ENCODE measurements at regions not wholly inside any gene's neighbourhood (a gene's known extent, or its start where the extent isn't known, plus 50 kb on each side); places are given as distances from the start of the nearest gene placed in this dataset.

DNA sequence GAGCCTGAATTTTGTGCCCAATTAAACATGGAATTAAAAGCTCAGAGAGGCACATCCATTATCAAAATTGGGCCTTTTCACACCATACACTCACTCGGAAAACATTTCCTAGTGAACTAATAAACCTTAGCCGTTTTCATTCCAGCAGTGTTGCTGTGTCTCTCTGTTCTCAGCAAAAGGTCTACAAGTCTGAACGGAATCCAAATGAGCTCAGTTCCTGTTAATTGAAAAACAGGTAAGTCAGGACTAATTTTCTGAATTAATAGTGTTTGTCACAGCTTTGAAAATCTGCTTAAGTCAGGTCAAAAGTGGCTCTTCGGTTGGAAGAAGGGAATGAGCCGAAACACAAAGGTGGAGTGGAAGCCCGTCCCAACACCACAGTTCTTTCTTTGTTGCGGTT lies 163.3 kb upstream of the RALGAPA2 start:
- no peak for DNase-seq

DNA sequence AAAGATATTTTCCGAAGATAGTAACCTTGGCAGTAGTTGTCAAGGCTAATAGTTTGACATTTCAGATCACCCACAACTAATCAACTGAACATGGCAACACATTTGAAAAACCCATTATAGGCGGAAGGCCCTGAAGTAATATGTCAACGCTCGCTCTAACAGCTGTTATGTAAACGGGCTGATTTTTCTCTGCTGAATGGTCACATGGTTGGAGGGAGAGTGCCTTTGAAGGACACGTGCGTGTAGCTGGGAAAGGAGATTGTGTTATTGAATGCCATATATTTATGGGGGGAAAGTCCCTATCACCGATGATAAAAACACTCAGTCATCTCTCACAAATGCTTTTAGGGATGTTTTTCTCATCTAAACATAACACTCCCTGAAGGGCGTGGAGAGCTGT lies 160.0 kb upstream of the RALGAPA2 start:
- no peak for DNase-seq

DNA sequence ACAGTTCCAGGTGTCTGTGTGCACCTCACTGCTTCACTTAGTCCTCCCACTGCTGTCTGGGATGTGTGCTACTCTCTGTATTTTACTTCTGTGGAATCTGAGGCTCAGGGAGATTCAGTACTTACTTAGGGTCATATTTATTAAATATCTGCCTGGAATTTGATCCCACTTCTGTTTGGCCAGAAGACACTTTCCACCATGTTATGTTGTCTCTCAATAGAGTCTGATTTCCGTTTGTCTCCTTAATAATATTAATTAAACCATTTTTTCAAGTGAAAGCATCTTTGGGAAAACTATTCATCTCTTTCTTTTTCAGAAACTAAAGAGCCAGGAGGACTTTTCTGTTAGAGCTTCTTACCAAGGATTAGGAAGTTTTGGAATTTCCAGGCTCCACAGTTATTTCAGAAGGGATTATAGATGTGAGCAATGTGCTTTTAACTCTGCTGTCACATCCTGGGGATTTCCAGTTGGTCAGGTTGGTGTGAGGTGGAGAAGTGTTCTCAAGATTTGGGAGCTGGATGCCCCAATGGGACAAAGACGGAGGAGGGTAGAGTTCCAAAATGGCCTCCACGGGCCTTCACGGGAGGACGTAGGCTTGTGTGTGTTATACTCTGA lies 156.8 kb upstream of the RALGAPA2 start:
- no peak for DNase-seq

DNA sequence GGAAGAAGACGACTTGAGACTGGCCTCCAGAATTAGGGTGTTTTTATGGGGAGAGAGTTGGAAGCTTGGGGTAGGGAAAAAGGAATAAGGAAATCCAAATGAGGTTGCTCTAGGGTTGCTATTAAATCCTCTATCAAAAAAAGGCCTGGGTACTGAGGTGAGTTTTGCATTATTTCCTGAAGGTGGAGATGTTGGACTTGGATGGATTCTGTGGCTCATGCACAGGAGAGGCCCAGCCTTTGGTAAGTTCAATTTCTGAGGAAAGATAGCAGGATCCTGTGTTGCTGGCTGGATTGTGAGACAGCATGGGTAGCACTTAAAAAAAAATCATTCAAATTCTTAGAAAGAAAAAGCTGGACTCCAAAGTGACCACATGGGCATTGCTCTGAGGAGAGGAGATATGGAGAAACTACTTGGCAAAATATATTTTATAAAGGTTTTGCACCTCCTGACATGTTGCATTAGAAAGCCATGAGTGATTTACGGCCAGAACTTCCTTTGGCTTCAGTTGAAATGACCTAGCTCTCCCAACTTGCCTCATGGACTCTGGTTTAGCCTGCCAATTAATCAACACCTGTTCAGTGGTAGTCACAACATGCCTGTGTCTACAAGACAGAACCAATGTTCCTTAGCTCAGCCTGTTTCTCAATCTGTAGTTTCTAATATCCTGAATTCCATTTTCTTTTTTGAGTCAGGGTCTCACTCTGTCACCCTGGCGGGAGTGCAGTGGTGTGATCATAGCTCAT lies 152.1 kb upstream of the RALGAPA2 start:
- no peak for DNase-seq

DNA sequence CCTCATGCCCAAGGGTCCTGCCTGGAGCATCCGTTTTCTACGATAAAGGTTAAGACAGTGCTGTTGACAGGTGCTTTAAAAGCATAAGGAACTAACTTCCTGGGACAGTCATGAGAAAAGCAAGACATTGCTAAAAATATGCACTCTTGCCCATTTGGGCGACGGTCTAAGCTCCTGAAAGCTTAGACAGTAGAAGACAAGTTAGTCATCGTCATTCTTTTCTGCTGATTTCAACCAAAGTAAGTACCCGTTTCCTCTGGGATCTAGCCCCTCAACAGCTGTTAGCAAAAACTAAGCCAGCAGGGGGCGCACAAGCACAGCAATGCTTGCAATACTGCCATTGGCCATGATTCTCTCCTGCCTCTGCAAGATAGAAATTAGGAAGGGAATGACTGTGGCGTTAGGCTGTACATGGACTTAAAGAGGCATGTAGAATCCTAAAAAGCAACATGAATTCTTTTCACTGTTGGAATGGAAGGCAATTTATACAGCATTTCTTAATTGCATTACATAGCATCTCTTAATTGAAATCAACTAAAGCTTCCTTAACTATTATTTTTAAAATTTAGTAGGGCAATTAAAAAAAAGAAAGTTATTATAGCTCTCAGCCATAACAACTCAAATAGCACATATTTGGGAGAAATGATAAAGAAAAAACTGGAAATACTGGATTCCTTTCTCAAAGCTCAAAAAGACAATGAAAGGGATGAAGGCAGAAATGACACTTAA lies 147.8 kb upstream of the RALGAPA2 start:
- DNase-seq, result peak; percentile 34 to 48

DNA sequence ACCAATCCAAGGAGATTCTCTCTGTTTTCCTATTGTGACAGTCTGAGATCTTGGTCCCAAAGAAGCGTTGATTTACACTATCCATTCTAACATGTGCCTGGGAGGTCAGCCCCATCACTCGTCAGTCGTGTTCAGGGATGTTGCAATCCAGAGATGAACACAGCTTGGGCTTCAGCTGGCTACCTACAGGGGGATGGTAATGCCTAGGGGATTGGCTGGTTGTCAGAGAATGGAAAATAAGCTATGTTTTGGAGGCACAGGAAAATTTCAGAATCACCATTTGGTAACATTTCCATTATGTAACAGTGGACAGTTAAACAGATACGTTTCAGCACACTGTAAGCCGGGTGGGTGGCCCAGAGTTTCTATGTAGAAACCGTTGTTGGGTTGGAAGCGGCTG lies 147.1 kb upstream of the RALGAPA2 start:
- no peak for DNase-seq

DNA sequence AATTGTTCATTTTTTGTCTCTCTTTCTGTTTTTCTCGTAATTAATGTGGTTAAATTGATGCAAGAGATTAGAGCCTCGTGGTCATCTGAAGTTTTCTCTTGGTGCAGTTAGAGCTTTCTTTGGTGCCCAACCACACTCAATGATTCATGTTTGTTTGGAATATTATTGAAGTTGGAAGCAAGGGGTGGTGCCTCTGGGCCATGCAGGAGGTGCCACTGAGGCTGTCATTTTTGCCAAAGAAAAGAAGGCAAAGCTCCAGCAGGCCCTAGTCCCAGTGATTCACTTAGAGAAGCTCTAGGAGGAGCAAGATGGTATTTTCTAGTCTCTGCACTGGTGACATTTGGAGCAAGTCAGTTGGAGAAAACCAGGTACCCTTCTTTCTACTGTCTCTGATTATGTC lies 144.5 kb upstream of the RALGAPA2 start:
- DNase-seq, result no peak

DNA sequence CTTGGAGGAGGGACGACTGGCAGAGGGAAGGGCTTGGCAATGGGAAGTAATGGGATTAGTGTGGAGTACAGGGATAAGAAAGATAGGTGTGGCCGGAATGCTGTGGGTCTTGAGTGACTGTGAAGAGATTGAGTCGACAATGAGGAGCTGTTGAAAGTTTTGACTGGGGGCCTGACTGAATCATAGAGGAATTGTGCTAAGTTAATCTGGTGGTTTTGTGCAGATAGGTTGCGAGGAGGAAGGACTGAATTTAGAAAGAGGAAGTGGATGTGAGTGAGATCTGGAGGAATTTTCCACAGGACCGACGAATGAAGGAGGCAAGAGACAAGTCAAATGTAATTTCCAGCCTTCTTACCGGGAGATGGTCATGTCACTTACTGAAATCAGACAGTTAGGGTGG lies 143.9 kb upstream of the RALGAPA2 start:
- no peak for DNase-seq

DNA sequence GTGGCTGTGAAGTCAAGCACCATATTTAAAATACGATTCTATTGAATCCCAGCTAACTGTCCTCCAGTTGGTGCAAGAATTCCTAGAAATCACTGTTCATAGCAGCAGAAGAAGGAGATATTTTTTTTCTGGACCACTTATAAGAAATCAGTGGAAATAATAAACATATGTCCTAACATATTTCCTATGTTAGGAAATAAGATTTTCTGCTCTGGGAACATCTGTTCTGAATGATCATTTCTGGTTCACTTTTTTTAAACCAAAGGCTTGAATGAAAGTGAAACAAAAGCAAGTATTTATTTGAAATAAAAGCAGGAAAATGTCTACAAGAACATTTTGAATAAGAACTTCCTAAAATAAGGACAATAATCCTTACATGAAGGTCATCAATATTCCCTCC lies 138.9 kb upstream of the RALGAPA2 start:
- no peak for DNase-seq

DNA sequence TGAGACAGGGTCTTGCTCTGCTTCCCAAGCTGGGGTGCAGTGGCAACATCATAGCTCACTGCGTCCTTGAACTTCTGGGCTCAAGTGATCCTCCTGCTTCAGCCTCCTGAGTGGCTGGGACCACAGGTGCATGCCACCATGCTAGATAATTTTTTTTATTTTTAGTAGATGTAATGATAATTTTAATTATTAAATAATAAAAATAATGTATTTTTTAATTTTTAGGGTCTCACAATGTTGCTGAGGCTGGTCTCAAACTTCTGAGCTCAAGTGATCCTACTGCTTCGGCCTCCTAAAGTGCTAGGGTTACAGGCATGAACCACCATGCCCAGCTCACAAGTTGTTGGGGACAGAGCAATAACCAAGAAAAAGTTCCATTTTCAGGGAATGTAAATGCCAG lies 138.0 kb upstream of the RALGAPA2 start:
- DNase-seq, result no peak

DNA sequence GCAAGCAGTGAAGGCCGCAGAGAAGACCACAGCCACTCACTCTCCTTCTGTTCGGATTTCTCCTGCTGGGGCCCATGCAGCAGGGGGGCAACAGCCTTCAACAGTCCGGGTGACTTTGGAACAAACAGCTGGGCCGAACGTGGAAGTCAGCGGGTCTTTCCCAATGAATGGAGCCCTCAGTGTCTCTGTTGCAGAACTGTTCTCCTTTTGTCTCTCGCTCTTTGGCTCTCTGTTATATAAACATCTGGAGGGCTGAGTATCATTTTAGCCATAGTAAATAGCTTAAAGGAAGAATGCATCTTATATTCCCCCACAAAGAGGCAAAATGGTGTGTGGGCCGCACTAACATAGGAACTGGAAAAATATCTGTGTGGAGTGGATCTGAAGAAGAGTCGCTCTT lies 136.7 kb upstream of the RALGAPA2 start:
- DNase-seq, result no peak

DNA sequence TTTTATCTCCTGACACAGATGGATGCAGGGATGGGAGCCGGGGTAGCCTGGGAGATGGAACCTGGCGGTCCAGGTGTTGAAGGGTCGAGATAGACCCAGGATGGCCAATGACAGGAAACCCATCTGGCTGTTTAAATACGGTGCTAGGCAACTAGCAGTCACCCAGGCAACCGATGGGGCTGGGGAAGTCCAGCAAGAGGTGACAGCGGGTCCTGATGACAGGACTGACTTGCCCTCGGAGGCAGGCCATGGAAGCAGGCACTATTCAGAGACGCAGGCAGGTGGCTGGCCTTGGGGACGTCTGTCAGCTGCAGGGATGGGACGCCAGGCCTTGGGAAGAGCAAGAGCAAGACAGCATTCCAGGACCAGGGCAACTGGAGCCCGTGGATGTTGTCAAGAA lies 135.4 kb upstream of the RALGAPA2 start:
- DNase-seq, result no peak

DNA sequence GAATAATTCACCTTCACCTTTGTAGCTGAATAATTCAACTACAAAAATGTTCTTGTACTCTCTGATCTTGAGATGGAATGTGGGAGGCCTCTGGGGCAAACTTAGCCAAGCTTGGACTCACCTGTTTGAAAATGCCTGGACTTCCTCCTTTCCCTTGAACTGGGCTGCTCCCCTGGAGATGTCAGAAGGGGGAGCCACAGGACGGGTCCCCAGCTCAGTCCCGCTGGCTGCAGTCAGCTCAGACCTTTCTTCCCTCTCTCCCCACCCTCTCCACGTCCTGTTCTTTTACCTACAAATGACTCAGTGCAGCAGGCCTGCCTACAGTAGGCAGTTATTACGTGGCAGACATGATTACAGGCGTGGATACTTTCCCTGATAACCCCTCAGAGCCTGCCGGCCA lies 131.5 kb upstream of the RALGAPA2 start:
- DNase-seq, result no peak

DNA sequence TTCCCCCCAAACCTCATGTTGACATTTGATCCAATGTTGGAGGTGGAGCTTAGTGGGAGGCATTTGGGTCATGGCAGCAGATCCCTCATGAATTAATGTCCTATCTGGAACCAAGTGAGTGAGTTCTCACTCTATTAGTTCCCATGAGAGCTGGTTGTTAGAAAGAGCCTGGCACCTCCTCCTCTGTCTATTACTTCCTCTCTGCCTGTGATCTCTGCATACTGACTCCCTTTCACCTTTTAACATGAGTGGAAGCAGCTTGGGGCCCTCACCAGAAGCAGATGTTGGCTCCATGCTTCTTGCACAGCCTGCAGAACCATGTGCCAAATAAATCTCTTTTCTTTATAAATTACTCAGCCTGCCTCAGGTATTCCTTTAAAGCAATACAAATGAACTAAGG lies 127.3 kb upstream of the RALGAPA2 start:
- DNase-seq, result no peak

DNA sequence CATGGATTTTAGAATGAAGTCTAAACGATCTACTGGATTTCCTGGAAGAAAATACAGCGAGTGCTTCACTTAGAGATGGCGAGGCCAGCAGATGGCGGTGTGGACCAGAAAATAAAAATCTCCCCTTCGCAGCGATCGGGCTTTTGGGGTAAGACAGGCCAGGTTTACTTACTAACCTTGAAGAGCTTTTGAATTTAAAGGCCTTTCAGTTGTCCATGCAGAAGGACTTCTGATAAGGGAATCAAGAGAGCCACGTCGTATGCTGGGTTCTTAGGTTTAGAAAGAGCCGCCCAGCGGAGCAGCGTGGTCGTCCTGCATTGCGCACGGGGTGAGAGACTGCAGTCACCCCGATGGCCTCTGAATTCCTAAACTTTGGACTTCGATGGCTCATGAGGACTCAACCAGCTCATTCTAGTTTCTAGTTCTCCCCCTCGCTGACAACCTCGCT lies 125.2 kb upstream of the RALGAPA2 start:
- peak in 1 of 2 experiments; percentile 3 for DNase-seq

DNA sequence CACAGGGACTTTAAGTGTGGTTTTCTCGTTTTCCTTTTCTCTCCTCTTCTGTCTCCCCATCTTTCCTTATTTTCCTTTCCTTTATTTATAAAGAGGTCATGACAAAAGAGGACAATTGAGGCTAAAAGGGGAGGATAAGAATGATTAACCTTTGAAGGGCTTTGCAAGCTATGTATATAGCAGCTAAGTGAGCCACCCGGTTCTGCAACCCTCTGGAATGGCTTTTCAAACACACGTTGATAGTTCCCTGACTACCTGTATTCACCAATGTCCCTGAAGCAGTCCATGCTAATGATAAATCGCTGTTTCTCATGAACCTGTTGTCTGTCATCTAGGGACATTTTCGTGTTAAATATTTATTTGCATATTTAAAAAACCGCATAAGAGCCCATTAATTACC lies 124.4 kb upstream of the RALGAPA2 start:
- DNase-seq, result no peak

DNA sequence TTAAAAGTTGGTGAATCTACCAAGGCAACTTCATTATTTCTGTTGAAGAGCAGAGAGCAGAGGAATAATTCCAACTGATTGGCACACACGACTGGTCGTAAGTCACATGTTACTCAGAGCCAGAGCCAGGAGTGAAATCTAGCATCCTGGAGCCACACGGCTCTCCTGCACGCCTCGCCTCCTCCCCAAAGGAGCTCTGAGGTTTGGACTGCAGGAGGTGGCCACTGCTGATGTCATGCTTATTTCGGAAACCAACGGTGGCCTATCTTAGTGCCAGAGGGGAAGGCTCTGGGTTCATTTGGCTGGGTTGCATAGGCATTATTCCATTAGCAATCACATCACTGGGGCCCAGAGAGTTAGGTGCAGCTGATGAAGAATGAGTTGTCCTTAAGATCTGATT lies 123.5 kb upstream of the RALGAPA2 start:
- DNase-seq, result no peak

DNA sequence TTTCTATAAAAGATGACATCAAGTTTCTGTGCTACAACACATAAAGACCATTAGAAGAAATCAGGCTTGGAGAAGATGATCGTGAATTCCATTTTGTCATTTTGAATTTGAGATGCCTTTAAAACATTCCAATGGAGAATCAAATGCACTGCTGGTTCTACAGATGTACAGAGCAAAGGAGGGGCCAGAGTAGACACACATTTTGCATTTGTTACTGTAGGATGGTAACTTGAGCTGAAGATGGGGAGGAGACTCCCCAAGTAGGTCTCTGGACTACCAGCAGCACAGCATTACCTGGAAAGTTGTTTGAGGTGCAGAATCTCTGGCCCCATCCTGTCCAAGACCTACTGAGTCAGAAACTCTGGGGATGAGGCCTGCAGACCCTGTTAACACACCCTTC lies 121.6 kb upstream of the RALGAPA2 start:
- no peak for DNase-seq

DNA sequence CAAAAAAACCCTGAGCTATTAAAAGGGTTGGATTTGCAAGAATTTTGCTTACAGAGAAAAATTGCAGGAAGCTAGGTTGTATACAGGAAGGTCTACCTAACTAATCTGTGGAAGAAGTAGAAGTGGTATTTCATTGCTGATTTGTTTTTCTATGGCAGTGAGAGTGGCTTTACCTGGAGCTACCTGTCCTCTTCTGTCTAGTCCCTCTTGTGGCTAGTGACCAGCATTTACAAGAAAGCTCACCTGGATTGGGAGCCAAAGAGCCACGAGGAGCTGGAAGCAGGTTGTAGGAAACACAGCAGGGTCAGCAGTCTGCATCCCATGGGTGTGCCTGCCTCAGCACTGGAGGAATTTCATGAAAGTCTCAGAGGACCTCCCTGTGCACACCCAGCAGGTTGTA lies 120.3 kb upstream of the RALGAPA2 start:
- no peak for DNase-seq

DNA sequence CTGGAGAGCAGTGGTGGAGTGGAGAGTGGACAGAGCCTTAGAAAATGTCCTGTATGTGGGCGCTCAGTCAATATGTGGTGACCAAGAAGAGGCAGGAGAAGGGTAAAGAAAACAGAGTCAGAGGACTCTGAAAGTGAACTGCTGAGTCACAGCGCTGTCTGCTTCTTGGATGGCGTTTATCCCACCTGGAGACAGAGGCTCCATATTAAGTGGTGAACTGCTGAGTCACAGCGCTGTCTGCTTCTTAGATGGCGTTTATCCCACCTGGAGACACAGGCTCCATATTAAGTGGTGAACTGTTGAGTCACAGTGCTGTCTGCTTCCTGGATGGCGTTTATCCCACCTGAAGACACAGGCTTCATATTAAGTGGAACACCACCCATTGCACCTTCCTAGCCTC lies 119.3 kb upstream of the RALGAPA2 start:
- DNase-seq, result no peak

DNA sequence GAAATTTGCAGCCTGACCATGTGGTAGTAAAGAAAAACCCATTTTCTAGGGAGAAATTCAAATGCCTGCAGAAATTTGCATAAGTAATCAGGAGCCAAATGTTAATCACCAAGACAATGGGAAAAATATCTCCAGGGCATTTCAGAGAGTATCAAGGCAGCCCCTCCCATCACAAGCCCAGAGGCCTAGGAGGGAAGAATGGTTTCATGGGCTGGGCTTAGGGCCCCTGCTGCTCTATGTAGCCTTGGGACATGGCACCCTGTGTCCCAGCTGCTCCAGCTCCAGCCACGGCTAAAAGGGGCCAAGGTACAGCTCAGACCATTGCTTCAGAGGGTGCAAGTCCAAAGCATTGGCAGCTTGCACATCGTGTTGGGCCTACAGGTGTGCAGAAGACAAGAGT lies 117.2 kb upstream of the RALGAPA2 start:
- DNase-seq, result no peak

DNA sequence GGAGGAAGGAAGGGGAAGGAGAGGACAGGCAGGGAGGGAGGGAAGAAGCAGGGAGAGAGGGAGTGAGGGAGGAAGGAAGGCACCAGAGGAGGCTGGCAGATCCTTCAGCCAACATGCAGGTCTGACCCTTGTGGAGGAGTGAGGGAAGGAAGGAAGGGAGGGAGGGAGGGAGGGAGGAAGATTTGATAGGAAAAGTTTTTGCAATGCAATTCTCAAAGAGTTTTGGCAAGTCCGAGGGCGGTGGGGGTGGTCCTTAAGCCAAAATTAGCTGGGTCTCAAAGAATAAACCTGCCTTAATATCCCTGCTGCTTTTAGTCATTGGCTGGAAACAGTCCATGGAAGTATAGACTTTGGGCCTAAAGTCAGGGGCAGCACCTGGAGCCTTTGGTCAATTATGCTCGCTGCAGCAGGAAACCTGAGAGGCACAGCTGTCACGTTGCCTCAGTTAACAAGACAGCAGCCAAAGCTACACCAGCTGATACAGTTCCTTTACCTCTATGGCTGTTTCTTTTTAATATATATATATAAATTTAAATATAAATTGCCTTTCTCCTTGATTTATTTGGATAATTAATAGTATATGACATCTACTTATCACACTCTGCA lies 115.7 kb upstream of the RALGAPA2 start:
- DNase-seq, result no peak

DNA sequence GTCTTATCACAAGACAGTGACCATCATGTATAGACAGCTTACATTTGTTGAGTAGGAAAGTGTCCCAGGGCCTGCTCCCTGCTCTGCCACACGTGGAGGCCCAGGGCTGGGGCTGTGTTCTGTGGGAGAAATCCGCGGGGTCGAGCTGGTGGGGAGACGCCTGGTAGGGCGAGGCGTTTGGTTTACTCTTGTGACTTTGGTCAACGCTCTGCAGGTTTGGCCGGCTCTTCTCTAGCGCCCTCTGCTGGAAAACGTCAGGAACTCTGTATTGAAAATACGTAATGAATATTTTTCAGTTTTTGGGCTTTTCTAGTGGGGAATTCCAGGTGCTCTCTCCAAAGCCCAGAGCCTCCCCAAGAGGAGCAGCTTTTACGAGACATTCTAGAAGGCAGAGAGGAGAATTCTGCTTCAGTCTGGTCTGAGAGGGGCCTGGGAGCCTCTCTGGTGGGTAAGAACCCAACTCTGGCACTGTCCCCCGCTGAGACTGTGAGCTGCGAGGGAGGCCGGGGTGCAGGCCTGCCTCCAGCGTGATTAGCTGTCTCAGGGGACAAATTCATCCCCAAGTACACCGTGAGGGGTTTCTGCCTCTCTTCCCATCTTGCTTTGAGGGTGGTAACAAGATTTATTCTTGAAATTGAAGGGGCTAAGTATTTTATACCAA lies 112.6 kb upstream of the RALGAPA2 start:
- no peak for DNase-seq
